GM19372 (cell line): ENCODE measurements at regions not wholly inside any gene's neighbourhood (a gene's known extent, or its start where the extent isn't known, plus 50 kb on each side); places are given as distances from the start of the nearest gene placed in this dataset.
"Not testable (repeated sequence)": the region's sequence is repeated elsewhere in the genome, so short reads cannot be mapped to it uniquely, and the experiment has no call there.

Experiments
- ATAC-seq: cut with Tn5 transposase; IDR thresholded peaks from one replicate; pipeline ENCODE4 v1.9.1; 2021; ENCODE audit warnings: mild to moderate bottlenecking, low read depth, moderate library complexity; ENCODE audit not compliant: unreplicated experiment

DNA sequence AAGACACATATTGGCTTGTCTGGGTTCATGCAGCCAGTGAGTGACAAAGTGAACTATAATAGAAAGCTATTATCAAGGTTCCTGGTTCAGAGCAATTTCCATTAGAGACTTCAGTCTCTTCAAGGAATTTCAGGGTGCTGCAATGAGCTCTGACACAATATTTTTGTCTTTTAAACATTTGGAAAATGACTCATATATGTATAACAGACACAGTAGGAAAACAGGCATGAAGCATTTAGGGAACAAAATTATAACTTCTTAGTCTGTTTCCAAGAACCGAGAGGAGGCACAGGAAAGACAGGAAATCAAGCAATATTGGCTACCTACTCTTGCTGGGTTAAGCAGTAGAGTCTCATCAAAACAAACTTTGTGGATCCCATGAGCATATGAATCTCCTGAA, 170.4 kb downstream of the PTPRC start:
- no peak for ATAC-seq

DNA sequence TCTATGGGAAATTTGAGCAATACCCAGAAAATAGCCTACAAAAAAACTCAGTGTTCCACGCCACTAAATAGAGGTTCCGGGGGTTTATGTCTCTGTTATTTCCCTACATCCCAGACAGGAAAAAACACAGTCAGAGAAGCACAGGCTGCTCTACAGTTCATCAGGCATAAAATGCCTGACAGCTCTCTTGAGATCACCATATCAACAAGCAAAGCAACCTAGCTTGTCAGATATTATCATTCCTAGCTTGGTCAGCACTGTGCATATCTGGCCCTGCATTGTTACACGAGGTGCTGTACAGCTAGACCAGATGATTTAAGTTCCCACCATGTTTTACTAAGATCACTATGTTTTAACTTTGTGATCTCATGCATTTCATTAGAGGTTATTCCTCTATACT, 172.6 kb downstream of the PTPRC start:
- no peak for ATAC-seq

DNA sequence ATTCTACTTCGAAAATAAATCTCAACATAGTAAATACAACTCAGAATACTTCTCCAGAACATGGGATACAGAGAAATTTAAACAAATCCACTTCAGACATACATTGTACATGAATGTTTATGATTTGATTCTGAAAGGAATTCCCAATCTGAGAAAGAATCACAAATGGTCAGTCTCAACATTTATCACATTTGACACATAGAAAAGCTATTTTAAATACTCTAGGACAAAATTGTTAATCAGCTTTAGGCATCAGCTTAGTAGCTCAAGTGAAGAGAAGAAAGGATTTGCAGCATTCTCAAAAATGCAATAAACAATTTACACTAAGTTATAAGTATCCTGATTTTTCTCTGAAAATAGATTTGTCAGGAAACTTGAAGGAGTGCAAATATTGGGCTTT, 184.8 kb downstream of the PTPRC start:
- ATAC-seq = no peak

DNA sequence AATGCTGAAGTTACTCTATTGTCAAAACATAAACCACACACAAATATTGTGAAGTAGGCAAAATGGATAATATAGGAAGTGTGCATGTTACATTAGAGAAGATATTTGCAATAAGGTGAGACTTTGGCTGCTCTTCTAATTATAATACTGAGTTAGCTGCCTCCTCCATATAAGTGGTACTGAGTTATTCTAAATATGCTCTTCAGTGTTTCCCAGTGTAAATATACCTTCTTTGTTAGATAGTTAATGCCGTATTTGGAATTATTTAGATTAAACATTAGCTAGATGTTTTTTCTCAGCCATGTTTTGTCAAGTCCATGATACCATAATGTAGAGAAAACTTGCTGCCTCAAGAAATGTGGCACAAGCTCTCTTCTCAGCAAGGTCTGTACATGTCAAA, 186.4 kb downstream of the PTPRC start:
- ATAC-seq = no peak

DNA sequence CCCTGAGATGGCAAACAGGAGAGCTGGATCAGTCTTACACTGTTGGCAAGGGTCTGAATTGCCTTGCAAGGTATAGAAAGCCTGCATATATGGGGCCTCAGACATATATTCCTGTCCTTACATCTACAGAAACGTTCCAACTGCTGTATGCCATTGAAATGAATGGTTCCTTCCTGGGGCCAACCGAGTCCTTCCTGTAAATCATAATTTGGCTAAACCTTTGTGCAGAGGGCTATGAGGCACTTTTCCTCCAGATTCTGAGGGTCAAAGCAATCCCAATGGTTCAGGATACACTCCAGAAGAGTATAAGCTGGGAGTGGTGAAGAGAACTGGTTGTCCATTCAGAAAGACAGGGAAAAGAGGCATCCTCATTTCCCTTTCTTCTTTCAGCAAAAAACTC, 190.5 kb downstream of the PTPRC start:
- ATAC-seq = no peak

DNA sequence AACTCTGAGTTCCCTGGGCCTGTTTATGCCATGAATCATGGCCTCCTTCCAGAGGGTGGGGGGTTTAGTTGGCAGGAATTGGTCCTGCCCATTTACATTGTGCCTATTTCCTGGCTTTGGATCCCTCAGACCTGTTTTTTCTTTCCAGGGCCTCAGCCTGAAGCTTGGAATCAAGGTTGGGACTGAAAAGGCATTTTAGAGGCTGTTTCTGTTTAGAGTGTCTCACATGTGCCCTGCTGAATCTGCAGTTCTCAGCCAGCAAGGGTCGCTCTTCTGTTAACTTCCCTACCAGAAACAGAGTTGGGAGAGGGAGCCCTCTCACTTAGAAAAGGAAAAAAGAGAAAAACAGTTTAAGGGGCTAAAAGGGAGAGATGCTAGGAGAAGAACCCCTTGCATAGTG, 191.1 kb downstream of the PTPRC start:
- ATAC-seq = no peak

DNA sequence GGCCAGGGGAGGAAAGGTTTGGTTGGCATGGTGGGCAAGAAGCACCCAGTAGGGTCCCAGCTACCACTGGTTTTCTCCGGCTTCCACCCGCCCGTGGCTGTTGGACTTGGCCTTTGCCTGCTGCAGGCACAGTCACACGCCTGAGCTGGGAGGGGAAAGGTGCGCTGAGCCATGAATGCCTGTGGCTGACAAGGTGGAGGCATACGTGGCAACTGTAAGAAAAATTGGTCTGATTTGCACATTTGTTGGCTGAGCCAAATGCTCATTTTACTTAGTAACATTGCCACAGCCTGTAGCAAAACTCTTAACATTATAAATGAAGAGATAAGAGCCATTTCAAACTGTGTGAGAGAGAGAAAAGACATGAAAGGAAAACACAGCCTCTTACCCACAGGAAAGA, 191.6 kb downstream of the PTPRC start:
- no peak for ATAC-seq

DNA sequence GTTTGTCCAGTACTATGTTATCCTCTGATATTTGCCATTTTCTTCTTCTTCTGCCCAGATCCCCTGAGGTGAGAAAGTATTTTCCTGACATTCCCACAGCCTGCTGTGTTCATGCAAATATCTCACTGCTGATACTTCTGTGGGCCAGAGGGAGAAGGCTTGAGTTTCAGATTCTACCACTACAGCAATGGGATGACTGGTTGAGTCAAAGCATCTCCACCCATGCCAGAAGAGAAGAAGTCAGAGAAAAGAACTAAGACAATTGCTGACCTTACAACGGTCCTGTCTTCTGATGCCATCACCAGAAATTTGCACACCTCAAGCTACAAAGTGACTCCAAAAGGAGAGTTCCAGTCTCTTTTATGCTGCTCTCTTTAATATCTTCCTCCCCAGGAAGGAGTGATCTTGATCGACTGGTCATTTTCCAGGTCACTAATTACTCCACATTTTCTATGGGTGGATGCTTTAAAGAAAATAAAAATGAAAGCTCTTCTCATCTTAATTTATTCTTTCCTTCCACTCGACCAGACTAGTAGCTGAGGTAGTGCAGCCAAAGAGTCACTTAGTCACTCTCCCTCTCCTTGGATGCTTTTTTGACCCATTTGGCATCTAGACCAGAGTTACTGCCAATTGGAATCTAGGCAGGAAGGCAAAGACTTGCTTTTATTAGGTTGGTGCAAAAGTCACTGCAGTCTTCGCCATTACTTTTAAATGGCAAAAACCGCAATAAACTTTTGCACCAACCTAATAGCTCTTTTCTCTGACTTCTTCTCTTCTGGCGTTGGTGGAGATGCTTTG, 195.1 kb downstream of the PTPRC start:
- no peak for ATAC-seq

DNA sequence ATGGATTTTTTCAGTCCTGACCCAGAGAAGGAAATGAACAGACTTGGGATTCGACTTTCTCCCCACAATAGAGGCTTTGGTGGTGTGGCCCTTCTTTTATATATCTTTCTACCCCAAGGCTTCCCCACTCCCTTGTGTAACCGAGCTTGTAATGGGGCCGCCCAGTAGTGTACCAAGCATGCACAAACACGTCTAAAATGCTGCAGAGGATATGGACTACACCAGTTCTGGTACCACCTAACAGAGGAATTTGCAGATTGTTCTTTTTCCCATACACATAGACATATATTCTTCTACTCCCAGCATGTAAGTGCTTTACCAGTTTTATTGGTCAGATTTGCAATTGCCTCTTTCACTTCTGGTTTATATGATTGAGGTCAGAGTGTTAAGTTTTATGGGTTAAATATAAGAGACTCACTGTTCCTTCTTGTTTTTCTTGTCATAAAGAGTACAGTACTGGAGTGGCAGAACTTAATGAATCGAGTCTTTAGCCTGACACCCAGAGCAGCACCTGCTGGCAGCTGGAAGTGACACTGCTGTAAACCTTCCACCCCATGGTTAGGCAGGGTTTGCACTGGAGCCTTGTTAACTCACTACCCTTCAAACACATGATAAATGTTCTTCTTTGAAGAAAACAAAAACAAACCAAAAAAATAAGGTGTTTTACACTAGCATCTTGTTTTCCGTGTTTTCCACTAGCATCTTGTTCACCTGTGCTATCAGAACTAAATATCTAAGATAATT, 198.6 kb downstream of the PTPRC start:
- ATAC-seq = no peak

DNA sequence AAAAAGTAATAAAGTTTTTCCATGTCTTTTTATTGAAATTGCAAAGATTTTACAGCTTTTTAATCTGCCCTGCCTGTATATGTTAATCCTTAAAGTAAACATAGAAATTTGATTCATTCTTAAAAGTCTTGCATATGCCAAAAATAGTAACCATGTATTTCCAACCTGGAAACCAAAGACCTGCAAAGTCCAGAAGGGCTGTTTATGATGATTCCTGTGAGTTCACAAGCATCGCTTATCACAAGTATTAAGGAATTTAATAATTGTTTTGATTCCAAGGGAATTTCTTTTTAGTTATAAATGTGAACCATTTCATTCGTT, 199.1 kb downstream of the PTPRC start:
- no peak for ATAC-seq

DNA sequence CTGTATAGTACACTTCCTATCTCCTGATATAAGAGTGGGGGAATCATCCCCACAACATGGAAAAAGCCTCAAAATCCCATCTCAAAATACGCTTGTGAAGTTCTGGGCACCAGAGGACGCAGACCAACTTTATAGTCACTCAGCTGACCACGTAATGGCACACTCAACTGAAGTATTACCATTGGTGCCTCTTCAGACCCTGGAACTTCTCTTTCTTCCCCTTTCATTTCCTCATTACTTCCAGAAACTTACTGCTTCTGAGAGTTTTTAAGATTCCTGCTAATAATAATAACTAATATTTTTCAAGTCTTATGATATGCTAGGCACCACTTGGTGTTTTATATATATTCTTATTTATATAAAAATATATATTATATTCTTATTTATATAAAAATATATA, 202.6 kb downstream of the PTPRC start:
- no peak for ATAC-seq

DNA sequence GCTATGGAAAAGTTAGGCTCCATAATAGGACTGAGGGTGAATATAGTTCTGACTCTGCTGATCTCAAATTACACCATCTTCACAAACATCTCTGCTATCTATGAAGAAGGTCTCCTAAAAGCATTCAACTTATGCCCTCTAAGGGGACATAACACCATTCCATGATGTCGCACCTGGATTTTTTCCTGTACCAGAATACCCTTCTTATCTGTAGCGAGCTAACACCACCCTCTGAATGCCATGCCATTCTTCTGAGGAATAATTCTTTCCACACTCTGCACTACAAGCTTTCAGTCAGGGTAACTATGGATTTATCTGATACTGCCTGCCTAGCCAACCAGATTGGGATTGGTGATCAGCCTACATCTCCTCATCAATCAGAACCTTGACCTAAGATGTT, 203.8 kb downstream of the PTPRC start:
- no peak for ATAC-seq

DNA sequence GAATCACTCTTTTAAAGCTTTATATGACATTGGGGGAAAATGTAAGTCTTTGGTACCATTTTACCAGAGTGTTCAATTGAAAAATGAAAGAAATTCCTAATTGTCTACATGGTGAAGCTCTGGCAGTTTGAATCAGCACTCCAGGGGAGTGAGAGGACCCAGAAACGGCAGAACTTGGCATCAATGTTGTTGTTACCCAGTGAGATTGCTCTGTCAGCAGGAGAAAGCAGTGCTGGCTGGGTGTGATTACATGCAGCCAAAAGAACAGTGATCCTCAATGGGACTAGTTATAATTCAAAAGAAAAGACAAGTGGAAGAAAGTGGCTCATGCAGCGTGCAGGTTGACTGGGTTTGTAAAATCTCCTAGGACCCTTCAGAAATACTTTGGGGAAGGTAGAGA, 206.4 kb downstream of the PTPRC start:
- no peak for ATAC-seq

DNA sequence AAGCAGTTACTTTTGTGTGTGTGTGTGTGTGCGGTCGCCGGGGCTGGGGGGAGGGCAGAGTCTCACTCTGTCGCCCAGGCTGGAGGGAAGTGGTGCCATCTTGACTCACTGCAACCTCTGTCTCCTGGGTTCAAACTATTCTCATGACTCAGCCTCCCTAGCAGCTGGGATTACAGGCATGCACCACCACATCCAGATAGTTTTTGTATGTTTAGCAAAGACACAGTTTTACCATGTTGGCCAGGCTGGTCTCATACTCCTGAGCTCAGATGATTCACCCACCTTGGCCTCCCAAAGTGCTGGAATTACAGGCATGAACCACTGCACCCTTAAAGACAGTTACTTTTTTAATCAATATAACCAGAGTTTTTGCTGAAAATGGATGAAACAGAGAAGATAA, 207.0 kb downstream of the PTPRC start:
- no peak for ATAC-seq

DNA sequence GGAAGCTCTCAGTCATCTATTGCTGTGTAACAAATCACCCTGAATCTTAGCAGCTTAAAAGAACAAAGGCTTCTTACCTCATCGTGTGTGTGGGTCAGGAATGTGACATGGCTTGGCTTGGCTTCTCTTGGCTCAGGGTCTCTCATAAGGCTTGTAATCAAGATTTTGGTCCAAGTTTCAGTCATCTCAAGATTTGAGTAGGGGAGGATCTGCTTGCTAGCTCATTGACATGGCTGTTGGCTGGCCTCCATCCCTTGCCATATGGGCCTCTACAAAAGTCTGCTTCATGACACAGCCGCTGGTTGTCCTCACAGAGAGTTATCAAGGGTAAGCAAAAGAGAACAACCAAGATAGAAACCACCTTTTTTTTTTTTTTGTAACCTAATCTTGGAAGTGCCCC, 207.7 kb downstream of the PTPRC start:
- ATAC-seq = no peak

DNA sequence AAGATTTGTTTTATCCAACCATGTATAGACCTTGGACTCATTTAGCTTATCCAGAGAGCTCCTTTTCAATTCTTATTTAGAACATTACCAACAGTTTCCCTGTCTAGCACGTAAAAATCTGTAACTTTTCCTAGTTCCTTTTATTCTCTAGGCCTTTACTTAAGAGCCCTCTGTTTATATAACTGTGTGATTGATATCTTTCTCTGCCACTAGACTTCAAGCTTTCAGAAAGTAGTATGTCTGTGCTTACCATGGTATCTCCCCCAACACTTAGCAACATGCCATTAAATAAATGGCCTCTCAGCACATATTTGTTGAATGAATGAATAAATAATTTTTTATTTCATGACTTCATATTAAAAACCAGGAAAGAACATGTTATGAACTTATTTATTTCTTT, 209.4 kb downstream of the PTPRC start:
- no peak for ATAC-seq

DNA sequence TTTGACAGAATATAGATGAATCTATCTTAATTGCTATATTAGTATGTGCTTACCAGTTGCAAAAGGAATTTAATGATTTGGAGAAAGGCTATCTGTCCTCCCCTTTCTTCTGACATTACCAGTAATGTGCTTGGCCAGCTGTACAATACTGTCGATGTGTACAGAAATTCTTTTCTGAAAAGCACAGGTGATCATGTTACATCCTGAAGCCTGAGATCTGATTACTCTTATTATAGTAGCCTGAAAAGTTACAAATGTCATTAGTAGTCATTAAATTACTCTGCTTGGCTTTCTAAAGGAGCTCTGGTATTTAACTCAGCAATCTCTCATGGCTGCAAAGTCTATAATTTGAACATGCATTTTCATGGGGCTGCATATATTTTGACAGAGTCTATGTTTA, 209.8 kb downstream of the PTPRC start:
- ATAC-seq = no peak

DNA sequence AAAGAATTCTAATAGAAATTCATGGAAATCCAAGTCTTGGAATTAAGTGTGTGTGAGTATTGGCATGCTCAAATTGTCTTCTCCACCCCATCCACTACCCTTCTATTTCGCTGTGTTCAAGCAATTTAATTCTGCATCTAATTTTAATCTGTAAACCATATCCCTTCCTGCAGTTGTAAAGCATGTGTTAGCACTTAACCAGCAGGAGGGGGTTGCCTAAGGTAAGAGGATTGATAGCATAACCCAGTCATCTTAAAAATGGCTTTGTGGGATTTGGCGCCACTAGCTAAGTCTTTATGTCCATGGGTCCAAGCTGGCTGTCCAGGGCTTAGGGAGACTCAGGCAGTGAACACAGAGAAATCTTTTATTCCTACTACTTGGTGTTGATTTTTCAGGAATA, 210.3 kb downstream of the PTPRC start:
- ATAC-seq = no peak

DNA sequence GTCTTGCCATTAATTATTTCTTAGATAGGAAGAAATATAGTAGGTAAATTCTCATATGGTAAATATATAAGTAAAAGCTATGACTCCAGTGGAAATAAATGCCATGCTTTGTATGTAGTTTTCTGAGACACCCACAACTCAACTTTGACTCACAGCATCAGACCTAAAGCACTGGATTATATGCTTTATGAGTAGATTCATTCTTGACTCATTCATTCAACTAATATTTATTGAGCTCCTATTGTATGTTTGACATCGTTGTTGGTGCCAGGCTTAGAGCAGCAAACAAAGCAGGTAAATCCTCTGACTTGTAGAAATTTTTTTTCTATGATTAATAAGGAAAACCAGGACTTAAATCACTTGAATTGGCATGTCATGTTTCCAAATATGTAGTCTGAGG, 211.4 kb downstream of the PTPRC start:
- no peak for ATAC-seq

DNA sequence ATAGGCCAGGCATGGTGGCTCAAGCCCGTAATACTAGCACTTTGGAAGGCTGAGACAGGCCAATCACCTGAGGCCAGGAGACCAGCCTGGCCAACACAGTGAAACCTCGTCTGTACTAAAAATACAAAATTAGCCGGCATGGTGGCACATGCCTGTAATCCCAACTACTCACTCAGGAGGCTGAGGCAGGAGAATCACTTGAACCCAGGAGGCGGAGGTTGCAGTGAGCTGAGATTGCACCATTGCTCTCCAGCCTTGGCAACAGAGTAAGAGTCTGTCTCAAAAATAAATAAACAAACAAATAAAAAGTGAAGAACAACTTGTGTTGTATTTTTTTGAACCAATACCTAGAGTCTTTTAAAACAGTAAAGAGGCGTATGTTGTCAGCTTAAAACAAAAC, 212.1 kb downstream of the PTPRC start:
- ATAC-seq = not testable (repeated sequence)

DNA sequence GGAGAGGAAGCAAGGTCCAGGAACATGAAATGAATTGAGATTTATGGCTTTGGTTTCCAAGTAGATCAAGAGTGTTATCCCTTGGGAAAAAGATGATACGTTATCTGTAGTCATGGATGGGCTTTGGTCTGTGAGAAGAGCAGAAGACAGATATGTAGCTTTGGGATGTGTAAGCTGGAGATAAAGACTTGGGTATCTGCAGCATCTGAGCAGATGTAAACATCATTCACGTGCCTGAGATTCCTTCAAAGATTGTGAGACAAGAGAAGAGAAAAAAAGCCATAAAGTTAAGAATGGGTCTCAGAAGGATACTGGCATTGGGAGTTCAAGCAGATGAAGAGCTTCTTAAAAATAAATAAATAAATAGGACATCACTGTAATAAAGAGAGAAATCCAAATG, 217.8 kb downstream of the PTPRC start:
- ATAC-seq = no peak

DNA sequence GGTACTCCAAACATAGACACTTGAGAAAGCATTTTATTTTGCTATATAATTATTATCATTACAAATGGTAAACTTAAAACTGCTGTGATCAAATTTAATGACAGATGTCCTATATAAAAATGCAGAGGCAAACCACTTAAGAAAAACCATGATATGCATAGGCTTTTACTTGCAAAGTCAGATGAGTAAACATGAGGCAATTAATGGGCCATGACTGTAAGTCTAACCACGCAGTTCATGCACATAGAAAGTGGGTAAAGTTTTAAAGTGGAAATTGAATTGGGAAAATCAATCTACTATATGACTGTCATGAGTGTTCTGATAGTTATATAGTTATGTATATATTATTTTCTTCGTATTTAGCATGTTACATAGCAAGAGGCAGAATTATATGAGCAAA, 219.2 kb downstream of the PTPRC start:
- ATAC-seq = no peak
